Bronchial epithelial cell (primary cell): ENCODE measurements at regions not wholly inside any gene's neighbourhood (a gene's known extent, or its start where the extent isn't known, plus 50 kb on each side); places are given as distances from the start of the nearest gene placed in this dataset.
A peak's percentile ranks its signal among the peaks of the same experiment; 100 is the strongest.

ENCODE experiments used
- DNase-seq: peaks from one replicate; pipeline ENCODE4 v3.0.0-alpha.2; 2010; ENCODE audit warnings: low read depth
- FAIRE-seq: peaks from 2 replicates; lab custom pipeline; 2011; peaks lifted over from hg19 to GRCh38; lab: Jason Lieb, UNC
- H3K27me3 ChIP-seq: 2 replicates; pipeline ENCODE4 v1.5.1; 2011; ENCODE audit warnings: low read length; ENCODE audit not compliant: control insufficient read depth, insufficient read depth
- H3K36me3 ChIP-seq: 2 replicates; pipeline ENCODE4 v1.5.1; 2011; ENCODE audit warnings: low read length; ENCODE audit not compliant: control insufficient read depth, insufficient read depth
- H3K4me3 ChIP-seq: 2 replicates; pipeline ENCODE4 v1.5.1; 2011; ENCODE audit warnings: mild to moderate bottlenecking, low read depth, low read length, control low read depth
- CTCF ChIP-seq: IDR thresholded peaks from 2 replicates; pipeline ENCODE4 v1.5.1; 2011; ENCODE audit warnings: mild to moderate bottlenecking, moderate library complexity, low read length, control low read depth, inconsistent platforms; ENCODE audit not compliant: insufficient read depth, severe bottlenecking

DNA sequence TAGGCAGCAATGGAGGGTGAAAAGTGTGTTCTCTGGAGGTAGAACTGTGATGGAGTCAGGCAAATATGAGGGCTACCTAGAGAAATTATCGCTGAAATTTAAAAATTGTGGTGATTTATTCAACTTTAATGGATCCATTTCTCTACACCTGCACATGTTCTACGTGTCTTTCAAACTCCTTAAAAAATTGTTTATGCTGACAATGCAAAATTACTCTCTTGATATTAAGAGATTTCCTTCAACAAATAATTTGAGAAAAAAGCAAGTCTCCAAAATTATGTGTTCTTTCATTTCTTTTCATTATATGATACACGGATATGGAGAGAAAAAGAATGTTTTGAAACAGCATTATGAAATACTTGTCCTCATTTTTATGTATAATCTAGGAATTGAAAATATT is 1151.4 kb upstream of the PABPC4L start:
- H3K4me3 ChIP-seq: no peak overlapping the region
- no peaks in the 10 kb centered on the region for H3K36me3 ChIP-seq
- TF ChIP-seq CTCF: no peak
- DNase-seq (no peak), FAIRE-seq (no peak)
- H3K27me3 ChIP-seq: no peaks in the 10 kb centered on the region

- Histone ChIP-seq H3K4me3 (no peak overlapping the region), H3K27me3 (no peaks in the 10 kb centered on the region), H3K36me3 (no peaks in the 10 kb centered on the region)
- TF ChIP-seq CTCF: no peak
- FAIRE-seq: no peak
- no peak for DNase-seq
These were observed 1142.9 kb upstream of the PABPC4L start for GRCh38 chr4:135344492-135344891.

DNA sequence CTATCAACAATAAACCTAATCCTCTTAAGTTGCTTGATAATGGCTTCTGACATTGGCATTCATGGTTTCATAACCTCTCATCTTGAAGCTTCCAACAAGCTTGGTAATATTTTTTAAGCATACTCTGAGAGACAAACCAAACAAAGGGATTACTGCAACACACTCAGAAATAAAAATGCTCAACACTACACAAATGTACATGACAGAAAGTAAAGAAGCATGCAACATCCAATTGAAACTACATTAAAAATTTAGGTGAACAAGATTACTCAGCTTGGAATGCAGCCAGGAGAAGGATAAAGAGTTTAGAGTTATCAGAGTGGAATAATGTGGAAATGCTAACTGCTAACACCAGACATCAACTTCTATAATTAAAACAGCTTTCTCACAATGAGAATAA is 1136.6 kb upstream of the PABPC4L start:
- Histone ChIP-seq H3K36me3 (no peaks in the 10 kb centered on the region), H3K4me3 (no peak overlapping the region), H3K27me3 (no peaks in the 10 kb centered on the region)
- no peak for DNase-seq
- FAIRE-seq: no peak
- no peak for TF ChIP-seq CTCF

DNA sequence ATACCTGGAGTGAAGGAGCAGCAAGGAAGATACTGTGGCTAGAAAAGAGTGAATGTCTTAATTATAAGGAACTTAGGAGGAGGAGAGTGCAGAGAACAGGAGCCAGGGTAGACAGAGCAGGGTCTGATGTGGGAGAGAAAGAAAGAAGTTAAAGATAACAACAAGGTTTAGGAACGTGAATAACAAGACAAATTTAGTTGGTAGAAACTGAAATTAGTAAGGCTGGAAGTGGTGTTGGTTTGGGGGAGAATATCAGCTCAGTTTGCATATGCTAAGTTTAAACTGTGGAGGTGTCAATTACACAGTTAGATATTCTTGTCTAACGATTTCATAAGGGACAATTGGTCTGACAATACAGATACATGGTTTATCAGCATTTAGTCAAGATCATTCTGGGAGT is 1123.7 kb upstream of the PABPC4L start:
- DNase-seq (no peak), FAIRE-seq (no peak)
- no peak for TF ChIP-seq CTCF
- Histone ChIP-seq H3K27me3 (no peaks in the 10 kb centered on the region), H3K4me3 (no peak overlapping the region), H3K36me3 (no peaks in the 10 kb centered on the region)

- TF ChIP-seq CTCF: no peak
- Histone ChIP-seq H3K4me3 (no peak overlapping the region), H3K27me3 (no peaks in the 10 kb centered on the region), H3K36me3 (no peaks in the 10 kb centered on the region)
- FAIRE-seq (peak; percentile 43), DNase-seq (peak; percentile 10)
These were observed 1118.1 kb upstream of the PABPC4L start for GRCh38 chr4:135319685-135320084.

- Histone ChIP-seq H3K4me3 (no peak overlapping the region), H3K36me3 (no peaks in the 10 kb centered on the region), H3K27me3 (no peaks in the 10 kb centered on the region)
- peak; percentile 4 for DNase-seq
- no peak for TF ChIP-seq CTCF
- no peak for FAIRE-seq
These were observed 1114.7 kb upstream of the PABPC4L start for GRCh38 chr4:135316266-135316779.
